GM19395 (cell line): ENCODE measurements at regions not wholly inside any gene's neighbourhood (a gene's known extent, or its start where the extent isn't known, plus 50 kb on each side); places are given as distances from the start of the nearest gene placed in this dataset.

Experiments used
- ATAC-seq: cut with Tn5 transposase; IDR thresholded peaks from one replicate; pipeline ENCODE4 v1.9.1; 2021; ENCODE audit warnings: mild to moderate bottlenecking, moderate library complexity; ENCODE audit not compliant: unreplicated experiment

GRCh38 chr12:87846045-87846444, 183.2 kb downstream of the C12orf50 start:
- ATAC-seq, result no peak

GRCh38 chr12:87841935-87842334, 187.3 kb downstream of the C12orf50 start:
- no peak for ATAC-seq

- no peak for ATAC-seq
Measured at GRCh38 chr12:87836190-87836589, 193.0 kb downstream of the C12orf50 start.

GRCh38 chr12:87828382-87828973, 200.7 kb downstream of the C12orf50 start:
- no peak for ATAC-seq

GRCh38 chr12:87827638-87828264, 201.4 kb downstream of the C12orf50 start:
- ATAC-seq, result no peak

- ATAC-seq, result no peak
Measured at GRCh38 chr12:87822923-87823322, 206.3 kb downstream of the C12orf50 start.

GRCh38 chr12:87820524-87821202, 208.5 kb downstream of the C12orf50 start:
- no peak for ATAC-seq

- ATAC-seq, result no peak
Measured at GRCh38 chr12:87818441-87818840, 210.8 kb downstream of the C12orf50 start.

- ATAC-seq, result no peak
Measured at GRCh38 chr12:87815771-87816585, 213.2 kb downstream of the C12orf50 start.

GRCh38 chr12:87814625-87815024, 214.6 kb downstream of the C12orf50 start:
- ATAC-seq, result no peak

- no peak for ATAC-seq
Measured at GRCh38 chr12:87813476-87814234, 215.5 kb downstream of the C12orf50 start.

- no peak for ATAC-seq
Measured at GRCh38 chr12:87812681-87813080, 216.5 kb downstream of the C12orf50 start.

- no peak for ATAC-seq
Measured at GRCh38 chr12:87812030-87812429, 217.2 kb downstream of the C12orf50 start.

- ATAC-seq, result no peak
Measured at GRCh38 chr12:87809916-87810315, 219.3 kb downstream of the C12orf50 start.

- ATAC-seq, result no peak
Measured at GRCh38 chr12:87807086-87807485, 222.1 kb downstream of the C12orf50 start.

GRCh38 chr12:87806310-87806709, 222.9 kb downstream of the C12orf50 start:
- no peak for ATAC-seq

- ATAC-seq, result no peak
Measured at GRCh38 chr12:87804386-87804785, 224.8 kb downstream of the C12orf50 start.

GRCh38 chr12:87802721-87803011, 226.5 kb downstream of the C12orf50 start:
- ATAC-seq, result no peak

GRCh38 chr12:87801860-87802720, 227.1 kb downstream of the C12orf50 start:
- ATAC-seq, result peak; percentile 67

GRCh38 chr12:87796961-87797516, 232.2 kb downstream of the C12orf50 start:
- ATAC-seq, result no peak
